ENCODE measurements at regions not wholly inside any gene's neighbourhood (a gene's known extent, or its start where the extent isn't known, plus 50 kb on each side); places are given as distances from the start of the nearest gene placed in this dataset.

GRCh38 chr14:87813211-87813610, 179.8 kb downstream of the GALC start:
- no peak for DNase-seq (ENCODE audit: low read depth, low spot score)
- no peak overlapping the region for H3K4me3 ChIP-seq (ENCODE audit: low read depth, low read length)
- TF ChIP-seq CTCF (IDR thresholded peaks at IDR 0.05; ENCODE audit: low read depth, low read length): no peak
- ChIA-PET POLR2A (no interaction called here), CTCF (no interaction called here)
- no peaks in the 10 kb centered on the region; the same call in 1 of the 2 replicates for H3K9me3 ChIP-seq (ENCODE audit: control insufficient read depth, insufficient read depth, low read length)
- H3K27ac ChIP-seq (ENCODE audit: low read depth, low read length): no peak overlapping the region
- no peaks in the 10 kb centered on the region for H3K27me3 ChIP-seq (ENCODE audit: control insufficient read depth, insufficient read depth, low read length)

GRCh38 chr14:87811246-87811645, 181.7 kb downstream of the GALC start:
- H3K27me3 ChIP-seq (ENCODE audit: control insufficient read depth, insufficient read depth, low read length): no peaks in the 10 kb centered on the region
- no peaks in the 10 kb centered on the region; the same call in 1 of the 2 replicates for H3K9me3 ChIP-seq (ENCODE audit: control insufficient read depth, insufficient read depth, low read length)
- DNase-seq (ENCODE audit: low read depth, low spot score): no peak
- no peak overlapping the region for H3K27ac ChIP-seq (ENCODE audit: low read depth, low read length)
- no peak overlapping the region for H3K4me3 ChIP-seq (ENCODE audit: low read depth, low read length)
- no peak for TF ChIP-seq CTCF (IDR thresholded peaks at IDR 0.05; ENCODE audit: low read depth, low read length)
- ChIA-PET CTCF (no interaction called here), POLR2A (no interaction called here)

GRCh38 chr14:87810711-87811110, 182.3 kb downstream of the GALC start:
- no peaks in the 10 kb centered on the region for H3K27me3 ChIP-seq (ENCODE audit: control insufficient read depth, insufficient read depth, low read length)
- H3K4me3 ChIP-seq (ENCODE audit: low read depth, low read length): no peak overlapping the region
- ChIA-PET CTCF (no interaction called here), POLR2A (no interaction called here)
- no peak for DNase-seq (ENCODE audit: low read depth, low spot score)
- no peak for TF ChIP-seq CTCF (IDR thresholded peaks at IDR 0.05; ENCODE audit: low read depth, low read length)
- H3K27ac ChIP-seq (ENCODE audit: low read depth, low read length): no peak overlapping the region
- H3K9me3 ChIP-seq (ENCODE audit: control insufficient read depth, insufficient read depth, low read length): no peaks in the 10 kb centered on the region; the same call in 1 of the 2 replicates

GRCh38 chr14:87809261-87809660, 183.7 kb downstream of the GALC start:
- H3K27me3 ChIP-seq (ENCODE audit: control insufficient read depth, insufficient read depth, low read length): no peaks in the 10 kb centered on the region
- no peak overlapping the region for H3K4me3 ChIP-seq (ENCODE audit: low read depth, low read length)
- CTCF ChIA-PET: no interaction called here
- POLR2A ChIA-PET: no interaction called here
- no peak overlapping the region for H3K27ac ChIP-seq (ENCODE audit: low read depth, low read length)
- no peak for TF ChIP-seq CTCF (IDR thresholded peaks at IDR 0.05; ENCODE audit: low read depth, low read length)
- no peak for DNase-seq (ENCODE audit: low read depth, low spot score)
- no peaks in the 10 kb centered on the region; the same call in 1 of the 2 replicates for H3K9me3 ChIP-seq (ENCODE audit: control insufficient read depth, insufficient read depth, low read length)

GRCh38 chr14:87805315-87805723, 187.7 kb downstream of the GALC start:
- no peaks in the 10 kb centered on the region for H3K27me3 ChIP-seq (ENCODE audit: control insufficient read depth, insufficient read depth, low read length)
- ChIA-PET CTCF (interaction anchor here (0.7 to 1.8 kb wide), 3 partner anchors 91 to 786 kb away, joined by 3 to 9 read pairs (median 9); no protein-coding TSS in a partner anchor), POLR2A (no interaction called here)
- H3K9me3 ChIP-seq (ENCODE audit: control insufficient read depth, insufficient read depth, low read length): no peaks in the 10 kb centered on the region; the same call in 1 of the 2 replicates
- DNase-seq (ENCODE audit: low read depth, low spot score): no peak
- TF ChIP-seq CTCF (IDR thresholded peaks at IDR 0.05; ENCODE audit: low read depth, low read length): peak; percentile 53
- H3K27ac ChIP-seq (ENCODE audit: low read depth, low read length): no peak overlapping the region
- no peak overlapping the region for H3K4me3 ChIP-seq (ENCODE audit: low read depth, low read length)

All from AG04450 (cell line).